ENCODE measurements at regions not wholly inside any gene's neighbourhood (a gene's known extent, or its start where the extent isn't known, plus 50 kb on each side); places are given as distances from the start of the nearest gene placed in this dataset.
A peak's percentile ranks its signal among the peaks of the same experiment; 100 is the strongest.
"Not testable (repeated sequence)": the region's sequence is repeated elsewhere in the genome, so short reads cannot be mapped to it uniquely, and the experiment has no call there.

DNA sequence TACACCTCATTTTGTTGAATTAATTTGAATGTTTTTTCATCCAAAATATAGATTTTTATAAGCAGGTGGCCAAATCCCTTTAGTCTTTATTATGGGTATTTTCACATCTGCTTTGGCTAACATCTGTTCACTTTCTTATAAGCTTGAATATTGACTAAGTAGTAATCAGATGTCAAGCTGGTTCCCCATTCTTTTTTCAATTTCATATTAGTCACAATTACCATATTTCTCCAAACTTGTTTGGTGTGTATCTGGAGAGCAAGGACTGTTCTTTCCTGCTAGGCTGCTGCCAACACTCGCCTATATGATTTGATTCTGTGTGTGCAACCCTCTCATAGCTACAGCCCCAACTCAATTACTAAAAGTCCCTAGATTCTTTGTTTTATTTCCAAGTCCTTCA, 608.5 kb downstream of the PSAT1 start:
- no peak for DNase-seq (ENCODE audit: low spot score)

DNA sequence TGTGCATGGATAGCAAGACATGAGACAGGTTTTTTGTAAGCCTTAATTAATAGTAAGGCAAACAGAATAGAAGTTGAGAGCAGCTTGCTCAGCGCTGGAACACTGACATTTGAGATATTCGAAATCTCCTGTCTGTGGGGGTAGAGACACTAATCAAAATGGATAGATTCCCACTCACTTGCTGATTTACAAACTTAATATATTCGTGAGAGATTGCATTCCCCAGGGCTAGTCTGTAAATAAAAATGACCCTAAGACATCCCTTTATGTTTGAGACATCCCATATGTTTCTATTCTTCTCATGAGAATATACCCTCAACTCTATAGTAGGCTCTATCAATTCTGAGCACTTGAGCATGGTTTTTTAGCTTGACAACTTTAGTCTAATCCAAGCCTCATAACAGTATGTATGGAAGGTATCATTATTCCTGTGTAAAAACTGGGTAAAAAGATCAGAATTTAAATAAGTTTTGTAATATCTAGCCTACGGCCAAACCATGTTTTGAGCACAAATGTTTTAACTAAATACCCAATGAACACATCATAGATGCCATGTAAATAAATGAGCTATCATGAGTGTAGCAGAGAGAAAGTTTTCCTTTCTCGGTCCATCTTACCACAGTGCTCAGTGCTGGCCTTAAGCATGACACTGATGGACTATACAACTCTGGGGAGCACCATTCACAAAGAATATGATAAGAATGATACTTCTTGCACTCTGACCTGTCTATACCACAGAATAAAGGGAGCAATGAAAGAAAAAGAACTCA, 609.2 kb downstream of the PSAT1 start:
- no peak for DNase-seq (ENCODE audit: low spot score)

DNA sequence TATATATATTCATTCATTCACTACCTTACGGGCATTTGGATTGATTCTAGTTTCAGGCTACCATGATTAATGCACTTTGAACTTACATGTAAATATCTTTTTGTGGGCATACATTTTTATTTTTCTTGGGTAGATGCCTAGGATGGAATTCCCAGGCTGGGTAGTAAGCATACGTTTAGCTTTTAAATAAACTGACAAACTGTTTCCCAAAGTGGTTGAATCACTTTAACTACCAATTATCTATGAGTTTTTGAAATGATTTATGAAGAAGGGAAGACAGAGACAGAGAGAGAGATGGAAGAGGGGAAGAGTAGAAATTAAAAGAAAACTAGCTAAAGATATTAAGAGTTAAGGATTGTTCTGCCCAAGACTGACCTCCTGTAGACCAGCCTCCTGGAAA, 612.6 kb downstream of the PSAT1 start:
- DNase-seq (ENCODE audit: low spot score) = peak; percentile 61

DNA sequence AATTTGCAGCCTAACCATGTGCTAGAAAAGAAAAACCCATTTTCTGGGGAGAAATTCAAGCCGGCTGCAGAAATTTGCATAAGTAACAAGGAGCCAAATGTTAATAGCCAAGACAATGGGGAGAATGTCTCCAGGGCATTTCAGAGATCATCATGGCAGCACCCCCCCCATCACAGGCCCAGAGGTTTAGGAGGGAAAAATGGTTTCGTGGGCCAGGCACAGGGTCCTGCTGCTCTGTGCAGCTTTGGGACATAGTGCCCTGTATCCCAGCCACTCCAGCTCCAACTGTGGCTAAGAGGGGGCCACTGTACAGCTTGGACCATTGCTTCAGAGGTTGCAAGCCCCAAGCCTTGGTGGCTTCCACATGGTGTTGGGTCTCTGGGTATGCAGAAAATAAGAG, 620.0 kb downstream of the PSAT1 start:
- not testable (repeated sequence) for DNase-seq (ENCODE audit: low spot score)

DNA sequence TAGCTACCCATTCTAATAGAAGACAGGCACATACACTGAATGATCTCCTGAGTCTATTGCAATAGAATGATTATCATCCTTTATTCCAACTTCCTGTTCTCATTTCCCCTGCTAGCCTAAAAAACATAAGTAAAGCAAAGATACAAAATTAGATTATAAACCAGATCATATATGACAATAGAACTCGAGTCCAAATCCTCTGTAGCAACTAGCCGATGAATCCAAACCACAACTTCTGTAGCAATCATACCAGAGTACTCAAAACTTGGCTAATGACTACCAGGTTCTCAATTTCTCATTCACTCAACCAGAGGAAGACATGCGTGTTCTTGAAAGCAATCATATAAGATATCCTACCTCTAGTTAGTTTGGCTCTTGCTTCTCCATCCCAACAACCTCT, 622.1 kb downstream of the PSAT1 start:
- no peak for DNase-seq (ENCODE audit: low spot score)

DNA sequence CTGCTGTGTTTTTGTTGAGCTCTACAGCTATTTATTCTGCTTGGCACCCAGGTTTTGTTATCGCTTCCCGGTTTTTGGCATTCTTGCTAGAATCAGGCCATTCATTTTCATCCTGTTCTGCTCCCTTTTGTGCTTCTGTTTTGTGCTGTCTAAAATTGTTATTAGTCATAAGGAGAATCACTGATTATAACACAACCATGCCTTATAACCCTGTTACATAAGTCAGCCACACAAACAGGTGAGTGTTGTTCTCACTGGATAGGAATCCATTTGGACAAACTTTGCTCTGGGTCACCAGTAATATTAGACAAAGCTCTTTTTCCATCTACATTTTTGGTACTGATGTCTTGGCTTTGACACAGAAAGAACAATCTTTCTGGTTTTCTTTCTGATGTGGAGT, 622.8 kb downstream of the PSAT1 start:
- DNase-seq (ENCODE audit: low spot score) = no peak

DNA sequence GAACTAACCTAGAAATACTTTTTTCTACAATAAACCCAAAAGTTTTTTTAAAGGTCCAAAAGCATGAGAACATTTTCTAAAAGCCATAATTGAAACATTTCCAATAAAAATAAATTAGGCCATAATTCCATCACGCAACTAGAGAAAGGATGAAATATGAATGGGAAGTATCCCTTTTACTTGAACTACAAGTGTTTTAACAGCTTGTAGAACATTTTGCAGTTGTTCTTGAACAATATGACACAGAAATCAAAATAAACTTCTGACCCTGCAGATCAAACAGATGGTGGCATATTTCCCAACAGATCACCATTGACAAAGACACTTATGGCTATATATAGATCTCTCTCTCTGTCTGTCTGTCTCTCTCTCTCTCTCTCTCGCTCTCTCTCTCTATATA, 624.4 kb downstream of the PSAT1 start:
- no peak for DNase-seq (ENCODE audit: low spot score)

DNA sequence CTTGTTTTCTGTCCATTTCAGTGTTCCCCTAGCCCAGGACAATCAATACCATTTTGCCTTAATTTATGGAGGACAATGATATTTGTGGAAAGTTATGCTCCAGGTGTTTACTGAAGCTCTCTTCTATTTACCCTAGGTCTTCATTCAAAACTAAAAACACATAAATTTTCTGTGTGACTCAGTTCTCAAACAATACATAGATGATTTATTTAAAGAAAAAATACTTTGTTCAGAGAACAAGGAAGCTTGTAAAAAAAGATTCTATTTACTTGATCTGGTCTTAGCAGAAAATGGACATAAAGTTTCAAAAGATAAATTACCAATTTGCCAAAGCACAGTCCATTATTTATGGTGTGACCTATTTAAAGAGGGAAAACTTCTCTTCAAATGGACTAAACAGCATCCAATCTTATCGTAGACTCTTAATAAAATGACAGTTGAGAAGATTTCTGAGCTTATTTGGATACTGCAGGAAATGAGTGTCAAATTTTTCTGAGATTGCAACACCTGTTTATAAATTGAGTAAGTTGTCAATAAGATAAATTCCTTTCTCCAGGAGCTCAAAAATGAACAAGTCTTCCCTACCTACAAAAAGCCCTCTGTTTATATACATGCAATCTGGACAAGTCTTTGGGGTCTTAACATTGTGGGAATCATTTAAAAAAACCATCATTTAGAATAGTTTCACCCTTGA, 627.2 kb downstream of the PSAT1 start:
- no peak for DNase-seq (ENCODE audit: low spot score)

DNA sequence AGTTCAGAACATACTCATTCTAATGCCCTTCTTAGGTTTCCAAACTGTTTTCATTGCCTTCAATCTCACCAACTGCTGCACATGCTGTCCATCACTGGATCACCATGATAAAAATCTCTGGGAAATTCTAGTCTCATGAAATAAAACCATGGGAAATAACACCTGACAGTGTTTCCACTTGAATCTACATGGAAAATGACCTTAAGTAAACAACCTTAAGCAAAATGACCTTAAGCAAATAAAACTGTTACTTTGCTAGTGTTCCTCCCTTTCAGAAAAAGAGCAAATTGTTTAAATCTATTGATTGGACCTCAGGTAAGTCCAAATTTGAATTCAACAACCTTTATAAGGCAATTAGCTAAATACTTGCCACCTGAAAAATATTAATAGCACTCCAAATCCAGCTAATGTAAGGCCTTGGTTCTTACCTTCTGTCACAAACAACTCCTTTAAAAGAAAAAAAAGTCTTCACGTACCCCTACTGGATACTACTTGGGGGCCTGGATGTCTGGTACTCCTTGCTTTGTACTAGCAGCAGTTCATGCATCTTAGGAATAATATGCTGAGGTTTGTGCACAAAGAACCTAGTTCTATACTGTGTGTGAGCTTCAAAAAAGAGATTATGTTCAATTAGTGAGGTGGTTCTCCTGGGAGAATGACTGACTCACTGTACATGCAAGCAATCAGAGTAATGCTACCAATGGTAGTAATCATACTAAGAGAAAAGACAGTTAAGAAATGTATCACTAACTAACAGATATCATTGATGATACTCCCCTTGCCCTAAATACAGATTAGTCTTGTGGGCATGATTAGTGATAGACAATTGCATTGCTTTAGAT, 630.4 kb downstream of the PSAT1 start:
- DNase-seq (ENCODE audit: low spot score) = no peak

DNA sequence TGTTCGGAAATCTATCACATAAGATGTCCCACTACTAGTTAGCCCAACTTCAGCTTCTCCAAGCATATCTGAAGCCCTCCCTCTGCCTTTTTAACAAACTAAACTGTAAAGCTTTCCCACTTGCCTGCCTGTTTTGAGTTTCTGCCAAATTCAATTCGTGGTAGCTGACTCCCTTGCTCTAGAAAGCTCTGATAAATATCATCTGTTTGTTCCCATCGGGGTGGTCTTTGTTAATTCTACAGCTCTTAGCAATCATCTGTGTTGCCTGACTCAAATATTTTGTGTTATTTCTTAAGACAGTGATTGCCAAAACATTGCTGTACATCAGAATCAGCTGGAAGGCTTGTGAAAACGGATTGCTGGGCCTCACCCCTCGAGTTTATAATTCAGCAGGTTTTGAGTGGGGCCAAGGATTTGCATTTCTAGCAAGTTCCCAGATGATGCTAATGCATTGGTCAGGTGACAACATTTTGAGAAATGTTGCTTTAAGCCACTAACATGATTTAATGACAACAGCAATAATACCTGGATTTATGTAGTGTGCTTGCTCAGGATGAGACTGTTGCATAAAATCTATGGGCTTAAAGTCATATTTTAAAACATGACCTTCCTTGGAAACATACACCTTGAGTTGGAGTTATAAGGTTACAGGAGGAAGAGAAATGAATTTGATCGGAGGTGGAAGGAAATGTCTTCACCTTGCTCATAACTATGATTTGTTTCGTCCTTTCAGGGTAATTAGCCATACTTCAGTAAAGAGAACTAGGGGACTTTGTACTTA, 631.9 kb downstream of the PSAT1 start:
- no peak for DNase-seq (ENCODE audit: low spot score)

DNA sequence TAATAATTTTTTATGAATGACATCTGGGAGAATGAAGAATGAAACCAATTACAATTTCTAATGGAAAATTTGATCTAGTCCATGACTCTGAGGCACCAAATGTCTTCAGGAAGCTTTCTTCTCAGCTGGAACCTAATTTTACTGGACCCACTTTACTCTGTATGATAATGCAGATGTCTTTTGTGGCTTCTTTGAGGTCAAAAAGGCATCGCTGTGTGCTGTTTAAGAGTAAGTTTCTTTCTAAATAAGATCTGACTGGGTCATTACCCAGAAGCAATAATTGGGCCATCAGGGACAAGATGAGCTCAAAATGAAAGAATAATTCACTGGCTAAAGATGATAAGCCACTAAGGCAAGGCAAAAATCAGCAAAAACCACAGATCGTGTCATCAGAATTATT, 633.4 kb downstream of the PSAT1 start:
- peak; percentile 57 for DNase-seq (ENCODE audit: low spot score)

DNA sequence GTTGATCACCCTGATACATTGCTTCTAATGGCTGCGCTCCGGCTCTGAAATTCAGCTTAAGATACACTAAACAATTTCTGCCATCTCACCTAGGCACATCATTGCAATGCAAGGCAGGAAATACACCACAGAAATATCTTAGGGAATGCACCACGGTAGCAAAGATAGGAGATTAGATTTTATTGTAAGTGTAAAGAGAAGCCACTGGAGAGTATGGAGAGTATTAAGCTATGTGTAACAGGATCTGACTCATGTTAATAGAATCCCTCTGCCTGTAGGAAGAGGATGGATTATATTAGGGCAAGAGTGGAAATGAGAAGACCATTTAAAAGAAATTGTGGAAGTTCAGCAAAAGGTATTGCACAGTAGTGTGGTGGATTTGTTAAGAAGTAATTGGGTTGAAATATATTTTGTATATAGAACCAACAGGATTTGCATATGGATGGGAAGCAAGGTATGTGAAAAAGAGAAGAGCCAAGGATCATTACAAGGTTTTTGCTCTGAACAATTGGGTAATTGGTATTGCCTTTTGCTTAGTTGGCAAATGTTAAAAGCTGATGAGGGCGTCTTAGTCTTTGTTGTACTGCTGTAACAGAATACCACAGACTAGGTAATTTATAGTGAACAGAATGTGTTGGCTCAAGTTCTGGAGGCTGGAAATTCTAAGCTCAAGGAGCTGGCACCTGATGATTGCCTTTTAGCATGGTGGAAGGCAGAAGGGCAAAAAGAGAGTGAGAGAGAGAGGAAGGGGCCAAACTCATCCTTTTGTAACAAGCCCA, 636.1 kb downstream of the PSAT1 start:
- DNase-seq (ENCODE audit: low spot score) = peak; percentile 96

DNA sequence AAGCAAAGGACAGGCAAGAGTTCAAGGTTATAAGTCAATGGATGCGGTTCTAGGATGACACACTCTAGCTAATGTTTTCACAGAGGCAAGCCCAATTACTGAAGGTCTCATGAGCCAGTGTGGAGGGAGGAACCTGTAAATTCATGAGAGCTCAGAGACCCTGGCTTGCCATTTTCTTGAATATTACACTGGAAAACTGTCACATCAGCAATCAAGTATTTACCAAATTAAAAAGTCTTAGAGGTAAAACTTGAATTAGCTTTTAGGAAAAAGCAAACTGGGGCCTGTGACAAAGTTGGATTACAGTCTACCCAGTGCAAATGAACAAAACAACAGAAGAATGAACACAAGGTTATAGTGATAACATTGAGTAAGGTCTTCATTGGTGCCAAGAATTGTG, 636.9 kb upstream of the TLE4 start:
- DNase-seq (ENCODE audit: low spot score) = no peak

DNA sequence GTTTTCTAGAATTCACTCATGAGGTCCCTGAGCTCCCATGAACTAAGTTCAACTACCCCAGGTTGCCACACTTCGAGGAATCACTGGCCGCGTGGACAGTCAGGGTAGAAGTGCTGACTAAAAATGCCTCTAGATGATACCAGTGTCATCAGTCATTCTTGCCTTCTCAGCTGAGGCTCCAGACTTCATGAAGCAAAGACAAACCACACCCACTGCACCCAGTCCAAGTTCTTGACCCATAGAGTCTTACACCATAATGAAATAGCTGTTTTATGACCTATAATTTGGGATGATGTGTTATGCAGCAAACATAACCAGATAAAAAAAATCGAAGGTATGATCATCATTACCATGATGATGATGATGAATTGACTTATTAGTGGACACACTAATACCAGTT, 632.9 kb upstream of the TLE4 start:
- DNase-seq (ENCODE audit: low spot score) = no peak

DNA sequence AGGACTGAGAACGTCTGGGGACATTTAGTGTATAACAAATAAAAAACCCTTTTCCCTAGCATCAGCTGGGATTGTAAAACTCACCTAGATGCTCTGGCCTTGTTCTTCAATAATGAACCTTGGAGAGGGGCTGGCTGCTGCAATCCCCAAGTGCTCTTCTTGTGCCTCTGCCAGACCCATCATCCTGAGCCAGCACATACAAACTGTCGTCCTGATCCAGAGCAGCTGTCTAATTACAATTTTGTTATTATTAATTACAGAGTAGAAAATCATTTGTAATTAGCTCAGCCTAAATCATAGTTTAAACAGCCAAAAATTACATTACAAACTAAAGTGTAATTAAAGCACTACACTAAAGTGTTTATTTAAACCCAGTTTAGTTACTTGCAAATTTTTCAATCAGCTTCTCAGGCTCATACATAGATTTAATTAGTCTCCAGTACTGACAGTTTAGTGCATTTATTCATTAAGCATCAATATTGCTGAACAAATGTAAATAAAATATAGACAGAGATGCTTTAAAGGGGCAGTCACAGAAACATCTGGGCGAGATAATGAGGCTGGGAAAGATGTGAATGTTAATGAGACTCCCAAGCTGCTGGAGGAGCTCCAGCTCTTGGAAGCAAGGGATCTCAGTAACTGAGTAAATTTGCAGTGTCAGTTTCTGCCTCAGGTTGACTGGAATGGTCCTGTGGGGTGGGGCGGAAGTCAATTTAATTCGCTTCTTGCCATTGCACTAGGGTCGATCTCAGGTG, 632.3 kb upstream of the TLE4 start:
- DNase-seq (ENCODE audit: low spot score) = no peak

DNA sequence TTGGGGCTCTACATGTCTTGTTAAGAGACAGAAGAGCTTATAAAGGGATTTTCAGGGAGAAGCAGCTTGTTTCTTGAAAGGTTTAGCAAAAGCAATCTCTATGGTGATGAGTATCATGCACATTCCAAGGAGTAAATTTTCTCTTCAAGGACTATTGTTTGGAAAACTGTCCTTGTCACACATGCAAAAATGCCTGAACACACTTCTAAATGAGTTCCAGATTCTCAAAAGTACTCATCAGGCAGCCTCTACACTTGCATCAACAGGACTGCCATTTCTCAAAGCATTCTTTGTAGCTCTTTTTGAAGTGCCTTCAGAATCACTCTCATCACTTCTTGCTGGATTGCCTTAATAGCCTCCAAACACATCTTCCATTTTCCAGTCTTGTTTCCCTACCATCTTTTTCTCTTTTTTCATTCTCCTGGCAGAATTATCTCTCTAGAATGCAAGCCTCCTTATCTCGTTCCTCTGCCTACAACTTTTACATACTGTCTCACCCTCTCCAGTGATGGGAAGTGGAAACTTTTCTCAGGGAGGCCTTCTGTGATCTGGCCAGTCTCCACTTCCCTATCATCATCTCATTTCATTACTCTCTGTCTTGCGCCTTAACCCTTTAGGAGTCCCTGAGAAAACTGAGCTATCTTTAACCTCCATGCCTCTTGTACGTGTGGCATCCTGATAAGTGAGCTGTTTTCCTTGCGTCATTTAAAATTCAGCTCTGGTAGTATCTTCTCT, 631.5 kb upstream of the TLE4 start:
- no peak for DNase-seq (ENCODE audit: low spot score)

DNA sequence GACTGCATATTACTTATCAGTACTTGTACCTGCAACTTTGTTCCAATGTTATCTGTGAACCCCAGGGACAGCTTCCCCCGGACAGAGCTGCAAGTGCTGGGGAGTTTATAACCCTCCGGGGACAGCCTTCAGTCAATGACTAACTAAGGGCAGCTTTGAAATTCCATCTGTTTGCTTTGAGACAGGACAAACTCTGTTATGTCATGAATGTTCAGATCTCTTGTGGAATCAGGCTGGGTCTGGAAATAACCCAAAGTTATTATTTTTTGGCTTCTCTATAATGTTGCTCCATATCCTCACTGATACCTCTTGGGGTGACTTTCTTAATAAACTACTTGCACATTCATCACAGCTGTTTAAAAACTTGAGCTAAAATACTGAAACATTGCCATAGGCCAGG, 617.5 kb upstream of the TLE4 start:
- no peak for DNase-seq (ENCODE audit: low spot score)

DNA sequence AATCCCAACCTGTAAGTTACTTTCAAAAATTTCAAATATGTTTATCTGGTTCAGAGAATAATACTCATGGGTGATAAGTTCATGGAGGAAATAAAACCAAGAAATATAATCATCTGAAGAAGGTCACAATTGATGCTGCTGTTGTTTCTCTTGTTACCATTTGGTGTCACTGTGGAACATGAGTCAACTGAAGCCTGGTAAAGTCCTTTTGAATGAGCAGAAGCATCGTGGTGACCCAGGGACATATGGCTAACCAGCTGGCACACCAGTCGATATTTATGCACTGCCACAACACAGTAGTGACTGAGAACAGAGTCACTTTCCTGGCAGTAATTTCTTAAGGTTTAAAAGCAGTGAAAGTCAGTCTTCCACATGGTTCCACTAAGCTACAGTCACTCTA, 612.9 kb upstream of the TLE4 start:
- DNase-seq (ENCODE audit: low spot score) = peak; percentile 38

DNA sequence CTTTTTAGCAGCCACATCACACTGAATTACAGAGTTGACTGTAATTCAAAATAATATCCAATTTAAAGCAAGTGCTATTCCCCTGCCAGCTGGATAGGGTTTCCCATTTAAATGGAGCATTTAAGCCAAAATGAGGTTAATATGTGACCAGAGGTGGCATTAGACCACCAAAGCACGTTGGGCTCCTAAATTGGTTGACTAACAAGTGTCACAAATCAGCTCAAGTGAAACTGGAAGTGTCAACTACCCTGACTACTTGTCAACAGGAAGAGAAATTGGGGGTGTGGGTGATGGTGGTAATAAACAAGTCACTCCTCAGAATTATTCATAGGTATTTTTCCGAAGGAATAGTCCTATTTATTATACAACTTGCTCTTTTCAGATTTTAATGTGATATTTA, 609.6 kb upstream of the TLE4 start:
- DNase-seq (ENCODE audit: low spot score) = no peak

DNA sequence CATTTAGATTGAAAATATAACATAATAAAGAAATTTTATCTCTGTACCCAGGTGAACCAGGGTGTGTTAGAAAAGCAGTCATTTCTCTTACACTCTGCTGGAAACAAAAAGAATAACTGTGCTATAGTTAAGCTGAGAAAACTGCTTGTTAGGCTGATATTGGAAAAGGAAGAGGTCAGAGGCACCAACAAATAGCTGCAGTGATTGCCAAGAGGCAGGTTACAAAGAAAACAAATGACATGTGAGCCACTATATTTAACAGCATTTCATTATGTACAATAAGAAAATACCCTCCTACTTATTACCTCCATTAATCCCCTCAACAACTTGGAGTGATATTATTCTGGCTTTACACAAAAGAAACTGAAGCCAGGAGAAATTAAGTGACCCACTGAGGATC, 607.9 kb upstream of the TLE4 start:
- no peak for DNase-seq (ENCODE audit: low spot score)

All from A172 (cell line).